ENCODE measurements at regions not wholly inside any gene's neighbourhood (a gene's known extent, or its start where the extent isn't known, plus 50 kb on each side); places are given as distances from the start of the nearest gene placed in this dataset.

DNA sequence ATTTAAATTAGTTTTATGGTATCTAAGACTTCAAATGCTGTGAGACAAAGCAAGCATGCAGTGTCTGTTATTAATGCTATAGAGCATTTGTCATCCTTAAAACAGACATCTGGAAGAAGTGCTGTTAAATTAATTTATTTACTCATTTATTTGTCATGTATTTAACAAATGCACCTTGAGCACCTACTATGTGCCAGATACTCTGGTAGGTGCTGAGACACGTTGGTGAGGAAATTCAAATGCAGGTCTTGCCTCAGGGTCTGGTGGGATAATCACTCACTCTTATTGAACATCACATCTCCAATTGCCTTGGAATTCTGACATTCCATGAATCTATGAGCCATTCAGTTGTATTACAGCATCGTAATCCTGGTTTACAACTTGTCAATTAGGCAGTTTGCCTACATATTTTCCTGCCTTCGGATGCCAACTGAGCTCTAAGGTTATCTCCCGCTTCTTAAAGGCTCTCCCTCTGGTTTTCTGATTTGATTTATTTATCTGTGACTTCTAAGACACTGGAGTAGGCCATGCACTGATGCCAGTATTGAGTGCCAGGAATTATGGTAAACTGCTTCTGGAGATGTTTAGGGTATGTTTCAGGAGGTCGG, 56.0 kb upstream of the RPS23 start:
- TF ChIP-seq, protein P1, sequence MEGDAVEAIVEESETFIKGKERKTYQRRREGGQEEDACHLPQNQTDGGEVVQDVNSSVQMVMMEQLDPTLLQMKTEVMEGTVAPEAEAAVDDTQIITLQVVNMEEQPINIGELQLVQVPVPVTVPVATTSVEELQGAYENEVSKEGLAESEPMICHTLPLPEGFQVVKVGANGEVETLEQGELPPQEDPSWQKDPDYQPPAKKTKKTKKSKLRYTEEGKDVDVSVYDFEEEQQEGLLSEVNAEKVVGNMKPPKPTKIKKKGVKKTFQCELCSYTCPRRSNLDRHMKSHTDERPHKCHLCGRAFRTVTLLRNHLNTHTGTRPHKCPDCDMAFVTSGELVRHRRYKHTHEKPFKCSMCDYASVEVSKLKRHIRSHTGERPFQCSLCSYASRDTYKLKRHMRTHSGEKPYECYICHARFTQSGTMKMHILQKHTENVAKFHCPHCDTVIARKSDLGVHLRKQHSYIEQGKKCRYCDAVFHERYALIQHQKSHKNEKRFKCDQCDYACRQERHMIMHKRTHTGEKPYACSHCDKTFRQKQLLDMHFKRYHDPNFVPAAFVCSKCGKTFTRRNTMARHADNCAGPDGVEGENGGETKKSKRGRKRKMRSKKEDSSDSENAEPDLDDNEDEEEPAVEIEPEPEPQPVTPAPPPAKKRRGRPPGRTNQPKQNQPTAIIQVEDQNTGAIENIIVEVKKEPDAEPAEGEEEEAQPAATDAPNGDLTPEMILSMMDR (IDR thresholded peaks at IDR 0.05; ENCODE audit: borderline replicate concordance, insufficient read depth, low read depth, low read length): no peak
- H3K4me3 ChIP-seq (ENCODE audit: low read depth, low read length): no peak overlapping the region

DNA sequence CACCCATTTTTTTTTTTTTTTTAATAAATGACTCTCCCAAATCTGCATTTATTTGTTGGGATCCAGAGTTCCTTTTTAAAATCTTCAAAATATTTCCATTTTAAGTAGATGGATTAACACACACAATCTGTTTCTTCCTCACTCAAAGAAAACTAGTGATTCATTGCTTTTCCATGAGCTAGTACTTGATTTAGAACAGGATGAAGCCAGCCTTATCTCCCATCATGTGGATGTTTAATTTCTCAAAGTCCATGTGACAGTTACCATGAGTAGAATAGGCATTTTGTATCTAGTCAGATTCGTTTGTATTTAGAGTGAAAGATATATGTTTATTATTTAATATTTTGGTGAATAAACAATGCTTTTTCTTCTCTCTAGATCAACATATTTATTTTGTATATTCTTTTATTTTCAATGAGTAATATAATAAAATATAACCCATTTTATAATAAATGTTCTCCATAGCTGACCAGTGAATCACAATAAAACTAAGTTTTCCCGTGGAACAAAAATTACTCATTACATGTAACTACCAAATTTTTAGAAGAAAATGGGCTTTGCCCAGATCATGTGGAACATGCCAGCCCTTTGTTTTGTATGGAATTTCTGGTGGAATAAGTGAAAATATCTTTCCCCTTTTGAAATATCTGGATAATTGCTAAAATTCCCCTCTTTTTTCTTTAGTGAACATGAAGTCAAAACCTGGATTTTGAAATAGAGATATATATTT, 54.9 kb upstream of the RPS23 start:
- TF ChIP-seq, protein P1 (IDR thresholded peaks at IDR 0.05; ENCODE audit: borderline replicate concordance, insufficient read depth, low read depth, low read length): no peak
- H3K4me3 ChIP-seq (ENCODE audit: low read depth, low read length): no peak overlapping the region

- TF ChIP-seq, protein P1 (IDR thresholded peaks at IDR 0.05; ENCODE audit: borderline replicate concordance, insufficient read depth, low read depth, low read length): no peak
- H3K4me3 ChIP-seq (ENCODE audit: low read depth, low read length): no peak overlapping the region
Measured at GRCh38 chr5:82332064-82332855, 54.1 kb upstream of the RPS23 start.

GRCh38 chr5:82331557-82331956, 53.4 kb upstream of the RPS23 start:
- H3K4me3 ChIP-seq (ENCODE audit: low read depth, low read length): no peak overlapping the region
- TF ChIP-seq, protein P1 (IDR thresholded peaks at IDR 0.05; ENCODE audit: borderline replicate concordance, insufficient read depth, low read depth, low read length): no peak

- TF ChIP-seq, protein P1 (IDR thresholded peaks at IDR 0.05; ENCODE audit: borderline replicate concordance, insufficient read depth, low read depth, low read length): no peak
- no peak overlapping the region for H3K4me3 ChIP-seq (ENCODE audit: low read depth, low read length)
Measured at GRCh38 chr5:82330530-82331270, 52.5 kb upstream of the RPS23 start.

DNA sequence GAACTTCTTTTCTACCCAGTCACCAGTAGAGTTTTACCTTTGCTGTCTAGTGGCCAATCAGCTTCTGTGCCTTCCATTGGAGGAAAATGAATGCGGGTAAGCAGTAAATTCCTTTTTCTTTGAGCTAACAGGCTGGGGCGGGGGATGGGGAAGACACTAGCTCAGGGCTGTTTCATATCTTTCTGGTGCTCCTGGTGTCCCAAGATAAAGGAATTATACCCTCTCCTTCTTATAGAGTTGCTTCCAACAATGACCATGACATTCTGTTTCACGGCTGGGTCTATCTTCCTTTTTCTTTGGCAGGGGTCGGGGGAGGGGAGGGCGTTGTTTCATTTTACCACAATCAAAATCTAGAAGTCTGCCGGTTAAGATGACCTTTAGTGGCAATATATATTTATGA, 51.2 kb upstream of the RPS23 start:
- TF ChIP-seq, protein P1 (IDR thresholded peaks at IDR 0.05; ENCODE audit: borderline replicate concordance, insufficient read depth, low read depth, low read length): no peak
- H3K4me3 ChIP-seq (ENCODE audit: low read depth, low read length): no peak overlapping the region

All from GM12875 (cell line).